Activated naive CD8-positive, alpha-beta T cell treated with anti-CD3 and anti-CD28 coated beads, Interleukin-2, amount 50 U/mL, for 16 hours (primary cell): ENCODE measurements at regions not wholly inside any gene's neighbourhood (a gene's known extent, or its start where the extent isn't known, plus 50 kb on each side); places are given as distances from the start of the nearest gene placed in this dataset.

Source experiments
- DNase-seq: peaks from one replicate; pipeline ENCODE4 v3.0.0-alpha.2; 2020; ENCODE audit warnings: low read depth, low spot score

GRCh38 chr6:147621263-147621662, 112.8 kb downstream of the SAMD5 start:
- DNase-seq = no peak

DNA sequence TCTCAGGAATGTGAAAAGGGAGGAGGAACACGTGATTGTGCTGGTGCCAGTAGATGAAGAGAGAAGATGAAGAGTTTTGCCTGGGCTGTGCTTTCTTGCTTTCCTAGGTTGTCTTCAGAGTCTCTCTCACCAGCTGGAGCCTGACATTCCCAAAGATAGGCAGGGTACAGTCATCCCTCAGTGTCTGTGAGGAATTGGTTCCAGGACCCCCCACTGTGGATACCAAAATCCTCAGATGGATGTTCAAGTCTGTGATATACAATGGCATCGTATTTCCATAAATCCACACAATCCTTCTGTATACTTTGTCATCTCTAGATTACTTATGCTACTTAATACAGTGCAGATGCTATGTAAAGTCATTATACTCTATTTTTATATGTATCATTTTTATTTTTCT, 113.5 kb downstream of the SAMD5 start:
- no peak for DNase-seq

DNA sequence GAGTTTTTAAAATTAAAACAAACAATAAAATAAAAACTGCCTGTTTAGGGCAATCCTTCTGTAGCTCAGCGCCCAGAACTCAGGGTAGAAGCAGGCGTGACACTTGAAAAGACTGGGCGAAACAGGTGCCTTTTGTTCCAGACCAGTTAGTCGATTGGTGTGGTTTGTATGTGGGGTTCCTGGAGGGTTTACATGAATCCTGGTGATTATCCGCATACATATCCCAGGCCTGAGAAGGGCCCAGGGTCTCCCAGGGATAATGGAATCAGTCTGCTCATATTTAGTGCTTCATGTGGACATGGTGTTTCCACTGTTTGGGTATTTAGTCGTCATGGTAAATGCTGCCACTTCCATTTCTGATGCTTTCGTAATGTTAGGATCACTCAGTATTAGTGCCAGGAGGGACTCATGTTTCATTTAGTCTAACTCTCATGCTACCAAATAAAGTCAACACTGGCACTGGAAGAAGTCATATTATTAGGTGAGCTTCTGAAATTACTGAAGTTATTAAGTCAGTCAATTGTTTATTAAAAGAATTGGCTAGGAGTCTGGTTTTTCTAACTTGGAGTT, 116.5 kb downstream of the SAMD5 start:
- no peak for DNase-seq

DNA sequence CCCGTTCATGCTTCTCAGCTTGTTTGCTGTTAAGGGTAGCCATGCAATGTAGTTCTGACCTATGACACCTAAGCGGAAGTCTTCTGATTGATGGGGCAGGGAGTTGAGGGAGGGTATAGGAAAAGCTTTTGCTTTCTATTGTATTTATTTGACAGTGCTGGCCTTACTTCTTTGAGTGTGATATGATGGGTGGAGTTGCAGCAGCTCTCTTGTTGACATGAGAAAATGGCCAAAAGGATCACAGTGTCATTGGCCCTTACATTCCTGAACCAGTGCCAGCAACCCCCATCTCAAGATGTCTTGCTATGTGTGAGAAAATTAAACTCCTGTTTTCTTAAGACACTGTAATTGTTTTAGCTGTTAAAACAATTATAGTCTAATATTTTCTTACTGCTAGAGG, 117.5 kb downstream of the SAMD5 start:
- DNase-seq = no peak

GRCh38 chr6:147627411-147627810, 118.9 kb downstream of the SAMD5 start:
- no peak for DNase-seq

GRCh38 chr6:147633191-147633590, 124.7 kb downstream of the SAMD5 start:
- no peak for DNase-seq

DNA sequence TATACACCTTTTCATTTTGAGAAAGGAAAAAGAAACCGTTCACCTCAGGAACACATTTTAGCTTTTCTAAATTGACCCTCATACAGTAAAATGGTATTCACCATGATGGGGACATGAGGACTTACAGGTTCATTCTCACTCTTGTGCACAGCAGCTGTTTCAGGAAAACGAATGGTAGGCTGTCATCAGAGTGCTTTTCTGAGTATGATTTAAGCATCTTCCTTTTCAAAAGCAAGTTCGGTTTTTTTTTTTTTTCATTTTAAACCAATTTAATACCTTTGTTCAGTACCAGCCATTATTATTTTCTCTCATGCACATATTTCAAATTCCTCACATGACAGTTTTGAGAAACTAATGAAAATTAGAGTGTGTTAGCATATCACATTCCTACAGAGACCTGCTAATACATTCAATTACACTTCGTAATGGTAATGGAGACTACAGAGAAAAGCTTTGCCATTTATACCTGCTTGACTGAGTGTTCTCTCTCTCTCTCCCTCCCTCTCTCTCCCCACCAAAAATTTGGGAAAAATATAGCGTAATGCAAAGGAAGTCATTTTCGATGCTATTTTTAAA, 129.2 kb downstream of the SAMD5 start:
- DNase-seq = no peak

DNA sequence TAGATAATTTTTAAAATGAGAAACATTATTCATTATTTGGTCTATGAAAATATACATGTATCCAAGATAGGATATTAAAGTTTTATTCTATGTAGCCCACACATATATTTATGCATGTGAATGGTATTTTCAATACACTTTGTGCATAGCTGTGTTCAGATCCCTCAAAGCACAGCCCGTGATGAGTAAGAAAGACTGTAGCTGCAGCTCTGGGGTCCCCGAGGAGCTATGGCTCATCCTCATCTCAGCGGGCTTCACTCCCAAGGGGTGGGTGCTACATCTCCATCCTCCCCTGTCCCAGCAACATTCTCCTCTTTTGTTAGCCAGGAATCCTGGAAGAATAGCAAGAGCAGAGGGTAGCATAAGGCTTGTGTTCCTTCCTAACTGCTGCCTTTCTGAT, 130.8 kb downstream of the SAMD5 start:
- no peak for DNase-seq

DNA sequence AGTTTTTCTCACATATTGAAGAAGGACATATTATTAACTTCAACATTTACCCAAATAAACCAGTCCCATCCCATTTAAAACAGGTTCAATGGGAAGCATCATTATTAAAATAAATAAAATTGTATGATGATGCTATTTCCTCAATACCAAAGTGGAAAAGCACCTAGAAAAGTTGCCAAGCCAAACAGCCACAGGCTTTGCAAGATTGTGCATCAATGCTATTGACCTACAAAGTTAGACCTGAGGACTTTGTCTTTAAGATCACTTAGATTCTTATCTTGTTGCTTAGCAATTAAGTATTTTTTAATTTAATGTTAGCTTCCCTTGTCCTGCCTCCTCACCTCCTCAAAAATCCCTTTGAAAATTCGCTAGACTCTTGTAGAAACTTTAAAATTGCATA, 132.1 kb downstream of the SAMD5 start:
- DNase-seq = no peak

DNA sequence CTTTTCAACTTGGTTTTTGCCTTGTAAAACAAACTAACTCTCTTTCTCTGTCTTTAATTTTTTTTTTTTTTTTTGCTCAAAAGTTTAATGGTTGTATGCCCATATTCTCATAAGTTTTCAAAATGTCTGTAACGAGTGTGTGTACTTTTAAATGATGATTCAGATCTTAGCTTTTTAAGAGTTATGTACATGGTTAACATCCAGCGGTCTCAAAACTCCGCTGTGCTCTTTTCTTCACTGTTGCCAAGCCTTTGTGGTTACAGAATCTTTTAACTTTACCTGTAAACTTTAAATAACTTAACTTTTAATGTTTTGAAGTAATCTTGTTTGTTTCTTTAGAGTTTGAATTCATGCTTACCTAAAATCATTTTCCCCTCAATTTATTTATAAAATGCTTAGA, 133.0 kb downstream of the SAMD5 start:
- DNase-seq = no peak

DNA sequence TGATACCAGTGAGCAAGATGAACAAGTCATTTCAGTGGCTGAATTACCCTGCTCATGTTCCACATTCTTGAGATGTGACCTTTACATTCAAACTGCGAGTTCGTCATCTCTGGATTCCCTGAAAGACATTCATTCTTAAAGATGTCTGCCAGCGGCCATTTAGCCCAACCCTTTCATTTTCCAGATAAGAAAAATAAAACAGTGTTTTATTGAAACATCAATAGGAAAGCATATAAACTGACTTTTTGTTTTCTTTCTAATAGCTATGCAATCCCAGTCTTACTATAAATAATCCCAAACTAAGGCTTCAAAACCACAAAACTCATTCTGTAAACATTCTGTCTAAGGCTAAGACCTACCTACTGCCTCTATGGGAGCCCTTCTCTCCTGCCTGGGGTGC, 134.0 kb downstream of the SAMD5 start:
- no peak for DNase-seq

- no peak for DNase-seq
These were observed 135.1 kb downstream of the SAMD5 start for GRCh38 chr6:147643341-147644200.

- DNase-seq = no peak
These were observed 140.4 kb downstream of the SAMD5 start for GRCh38 chr6:147648916-147649315.

DNA sequence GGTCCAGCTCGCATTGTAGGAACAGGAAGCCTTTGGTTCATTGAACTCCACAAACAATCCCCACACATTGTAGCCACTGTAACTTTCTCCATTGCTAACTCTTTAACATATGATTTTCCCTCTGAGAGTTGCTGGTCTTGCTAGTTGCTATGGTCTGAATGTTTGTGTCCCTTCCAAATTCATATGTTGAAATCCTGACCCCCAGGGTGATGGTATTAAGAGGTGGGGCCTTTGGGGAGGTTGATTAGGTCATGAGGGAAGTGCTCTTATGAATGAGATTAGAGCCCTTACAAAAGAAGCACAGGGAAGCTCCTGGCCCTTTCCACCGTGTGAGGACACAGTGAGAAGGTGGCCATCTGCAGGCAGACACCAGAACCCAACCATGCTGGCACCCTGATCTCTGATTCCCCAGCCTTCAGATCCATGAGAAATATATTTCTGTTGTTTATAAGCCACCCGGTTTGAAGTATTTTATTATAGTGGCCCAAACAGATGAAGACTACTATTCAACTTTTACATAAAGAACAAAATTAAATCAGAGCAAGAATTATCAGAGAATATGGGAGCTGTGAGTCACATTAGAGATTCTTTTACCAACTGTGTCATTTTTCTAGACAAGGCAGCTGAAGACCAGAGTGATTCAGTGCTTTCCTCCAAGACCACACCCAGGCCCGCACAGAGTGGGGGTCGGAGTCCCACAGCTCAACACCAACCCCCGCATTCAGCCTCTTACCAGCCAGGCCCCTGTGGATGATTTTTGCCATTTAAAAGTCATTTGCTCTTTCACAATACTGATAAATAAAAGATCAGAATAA, 143.0 kb downstream of the SAMD5 start:
- DNase-seq = no peak

DNA sequence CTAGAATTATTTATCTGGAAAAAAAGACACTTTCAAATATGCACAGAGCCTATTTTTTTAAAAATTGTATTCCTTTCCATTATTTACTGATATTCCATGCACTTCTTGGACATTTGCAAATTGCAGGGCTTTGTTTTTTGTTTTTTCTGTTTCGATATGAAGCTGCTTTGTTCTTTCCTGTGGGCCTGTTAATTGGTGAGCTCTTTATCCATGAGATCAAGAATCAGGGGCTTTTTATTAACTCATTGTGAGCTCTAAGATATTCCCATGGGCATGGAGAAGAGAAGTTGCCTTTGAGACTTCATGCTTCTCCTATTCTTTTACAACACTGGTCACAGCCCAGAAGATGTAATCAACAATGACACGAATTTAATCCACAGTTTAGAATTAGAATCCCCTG, 145.1 kb downstream of the SAMD5 start:
- no peak for DNase-seq

DNA sequence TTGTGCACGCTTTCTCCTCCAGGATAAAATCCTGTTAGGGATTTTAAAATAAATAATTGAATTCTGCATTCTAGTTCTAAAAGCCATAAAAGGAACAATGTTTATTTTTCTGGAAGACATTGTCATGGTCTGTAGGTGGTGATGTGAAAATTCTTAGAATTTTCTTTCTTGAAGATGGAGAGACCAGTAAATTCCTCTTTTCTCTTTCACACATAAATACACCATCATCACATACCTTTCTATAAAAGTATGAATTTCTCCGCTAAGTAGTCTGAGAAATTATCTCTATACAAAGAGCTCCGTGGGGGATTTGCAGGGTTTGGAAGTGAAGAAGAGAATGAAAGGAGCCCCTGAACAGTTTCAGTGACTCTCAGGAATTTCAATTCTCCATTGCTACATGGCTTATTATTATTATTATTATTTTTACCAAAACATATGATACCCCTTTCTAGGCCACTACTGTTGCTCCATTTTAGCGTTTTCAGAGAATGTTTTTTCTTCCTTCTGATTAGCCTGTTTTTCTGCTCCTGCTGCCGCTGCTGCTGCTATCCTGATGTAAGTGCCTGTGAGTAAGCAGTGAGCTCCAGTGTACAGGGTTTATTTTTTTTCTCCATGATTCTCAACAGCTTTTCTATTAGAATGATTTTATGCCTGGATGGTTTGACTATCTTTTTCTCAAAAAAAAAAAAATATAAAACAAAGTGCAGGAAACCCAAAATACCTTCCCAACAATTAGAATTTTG, 145.8 kb downstream of the SAMD5 start:
- no peak for DNase-seq

DNA sequence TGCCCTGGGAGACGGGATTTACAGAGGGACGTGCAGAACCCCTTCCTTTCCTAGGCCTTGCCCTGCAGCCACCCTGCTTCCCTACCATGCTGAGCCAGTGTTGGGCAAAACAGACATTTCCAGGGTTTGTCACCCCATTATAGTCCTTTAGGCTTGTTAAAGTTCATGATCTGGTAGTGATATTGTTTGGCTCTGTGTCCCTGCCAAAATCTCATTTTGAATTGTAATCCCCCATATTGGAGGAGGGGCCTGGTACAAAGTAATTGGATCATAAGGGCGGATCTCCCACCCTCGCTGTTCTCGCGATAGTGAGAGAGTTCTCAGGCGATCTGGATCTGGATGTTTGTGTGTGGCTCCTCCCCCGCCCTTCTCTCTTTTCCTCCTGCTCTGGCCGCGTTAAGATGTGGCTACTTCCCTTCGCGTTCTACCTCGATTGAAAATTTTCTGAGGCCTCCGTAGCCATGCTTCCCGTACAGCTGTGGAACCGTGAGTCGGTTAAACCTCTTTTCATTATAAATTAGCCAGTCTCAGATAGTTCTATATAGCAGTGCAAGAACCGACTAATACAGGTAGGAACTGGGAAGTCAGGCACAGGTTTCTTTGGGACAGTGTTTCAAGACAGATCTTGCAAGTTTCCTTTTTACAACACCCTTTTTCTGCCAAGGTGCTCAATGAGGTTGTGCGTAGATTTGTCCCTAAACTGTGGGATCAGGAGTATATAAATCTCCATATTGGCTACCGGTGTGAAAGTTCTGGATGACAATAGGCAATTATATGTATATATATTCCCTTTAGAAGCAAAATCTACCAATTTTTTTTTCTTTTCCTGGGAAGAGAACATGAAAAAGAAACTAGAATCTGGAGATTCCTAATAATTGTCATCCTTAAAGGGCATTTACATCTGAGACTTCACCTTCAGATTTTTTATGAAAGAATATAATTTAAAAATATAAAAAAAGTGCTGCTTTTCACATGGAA, 152.1 kb downstream of the SAMD5 start:
- DNase-seq = no peak

DNA sequence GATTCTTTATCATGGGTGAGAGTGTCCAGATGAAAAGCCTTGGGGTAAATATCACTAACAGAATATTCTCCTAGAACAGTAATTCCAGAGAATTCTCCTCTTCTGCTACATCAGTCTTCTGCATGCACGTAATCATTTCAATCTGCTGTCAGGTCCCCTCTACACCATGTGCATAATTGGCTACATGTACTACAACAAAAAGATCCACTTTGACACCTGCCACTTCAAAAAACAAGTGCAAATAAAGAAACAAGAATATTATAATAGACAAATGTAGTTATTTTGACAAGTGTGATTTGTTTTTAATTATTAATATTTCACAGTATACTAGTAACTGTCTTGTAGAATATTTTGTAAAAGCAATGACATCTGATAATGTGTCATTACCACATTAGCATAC, 154.2 kb downstream of the SAMD5 start:
- DNase-seq = no peak

- DNase-seq = no peak
These were observed 155.6 kb downstream of the SAMD5 start for GRCh38 chr6:147664092-147664491.

DNA sequence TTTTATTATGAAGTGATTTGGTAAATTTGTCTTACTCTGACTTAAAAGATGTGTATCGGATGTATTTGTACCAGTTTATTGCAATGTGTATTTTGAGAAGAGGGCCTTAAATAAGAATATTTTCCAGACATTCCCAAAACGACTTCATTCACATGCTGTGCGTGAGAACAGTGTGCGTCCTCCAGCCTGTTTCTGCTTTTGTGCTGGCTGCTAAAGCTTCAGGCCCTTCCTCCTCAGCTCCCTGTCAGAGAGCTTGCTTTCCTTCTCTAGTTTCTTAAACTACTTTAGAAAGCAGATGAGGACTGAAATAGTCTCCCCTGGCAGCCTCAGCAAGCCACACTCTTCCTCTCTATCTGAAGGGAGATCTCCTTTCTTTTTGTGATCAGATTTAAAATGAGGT, 157.8 kb downstream of the SAMD5 start:
- no peak for DNase-seq
